ENCODE measurements at regions not wholly inside any gene's neighbourhood (a gene's known extent, or its start where the extent isn't known, plus 50 kb on each side); places are given as distances from the start of the nearest gene placed in this dataset.
A peak's percentile ranks its signal among the peaks of the same experiment; 100 is the strongest.

DNA sequence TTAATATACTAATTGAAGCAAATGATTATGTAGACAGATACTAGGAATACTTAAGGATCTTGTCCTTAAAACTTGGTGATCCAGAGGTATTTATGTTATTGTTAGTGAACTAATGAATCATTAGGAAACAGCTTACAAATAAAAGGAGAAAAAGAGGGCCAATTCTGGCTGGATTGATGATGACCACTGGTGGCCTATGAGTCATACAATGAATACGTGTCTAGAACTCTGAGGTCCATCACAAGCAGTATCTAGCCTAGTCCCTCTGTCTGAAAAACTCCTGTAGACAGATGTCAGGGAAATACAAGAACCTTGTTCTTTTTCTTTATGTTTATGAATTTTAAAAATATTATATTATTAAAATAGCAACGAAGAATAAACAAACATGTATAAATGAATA is 51.7 kb upstream of the RTL1 start:
- Histone ChIP-seq H3K79me2 (ENCODE audit: control insufficient read depth, insufficient read depth, low read length, unreplicated experiment) (no peaks in the 10 kb centered on the region), H3K4me3 (ENCODE audit: low read depth, low read length) (no peak overlapping the region), H3K27ac (ENCODE audit: low read depth, low read length) (no peak overlapping the region), H2AFZ (ENCODE audit: low read length, unreplicated experiment) (no peak overlapping the region), H3K4me1 (ENCODE audit: control insufficient read depth, insufficient read depth, low read length, unreplicated experiment) (no peaks in the 10 kb centered on the region), H3K36me3 (ENCODE audit: insufficient read depth, low read length) (peaks cover 17% of the 10 kb centered on the region; the same call in 1 of the 2 replicates), H3K27me3 (ENCODE audit: insufficient read depth, low read length) (no peaks in the 10 kb centered on the region)

DNA sequence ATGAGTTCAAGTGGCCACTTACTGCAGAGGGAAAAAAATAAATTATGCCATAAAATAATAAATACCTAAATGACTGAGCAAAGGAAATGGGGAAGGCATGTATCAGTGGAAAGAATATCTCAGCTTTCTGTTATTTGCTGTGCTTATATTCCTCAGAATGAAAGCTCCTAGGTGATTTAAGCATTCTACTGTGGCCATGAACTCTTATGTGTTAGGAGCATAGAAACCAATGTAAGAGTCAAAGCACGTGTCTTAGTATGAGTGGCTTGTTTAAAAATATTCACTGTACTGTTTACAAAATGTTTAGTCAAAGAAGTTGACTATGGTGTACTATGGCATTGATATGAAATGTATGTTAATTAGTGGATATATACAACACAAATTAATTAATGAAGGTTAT is 59.0 kb upstream of the RTL1 start:
- H3K36me3 ChIP-seq (ENCODE audit: insufficient read depth, low read length), result peaks cover 17% of the 10 kb centered on the region; the same call in 1 of the 2 replicates
- no peaks in the 10 kb centered on the region for H3K79me2 ChIP-seq (ENCODE audit: control insufficient read depth, insufficient read depth, low read length, unreplicated experiment)
- H3K4me3 ChIP-seq (ENCODE audit: low read depth, low read length), result no peak overlapping the region

DNA sequence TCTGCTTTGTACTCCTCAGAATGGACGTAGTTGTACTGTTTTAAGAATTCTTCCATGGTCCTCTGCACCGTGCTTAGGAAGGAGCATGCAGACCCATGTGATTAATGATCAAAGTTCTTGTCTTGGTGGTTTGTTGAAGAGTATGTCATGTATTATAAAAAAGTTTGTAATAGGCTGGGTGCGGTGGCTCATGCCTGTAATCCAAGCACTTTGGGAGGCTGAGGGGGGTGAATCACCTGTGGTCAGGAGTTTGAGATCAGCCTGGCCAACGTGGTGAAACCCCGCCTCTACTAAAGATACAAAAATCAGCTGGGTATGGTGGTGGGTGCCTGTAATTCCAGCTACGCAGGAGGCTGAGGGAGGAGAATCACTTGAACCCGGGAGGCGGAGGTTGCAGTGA is 61.8 kb upstream of the RTL1 start:
- Histone ChIP-seq H3K27ac (ENCODE audit: low read depth, low read length) (no peak overlapping the region), H3K4me1 (ENCODE audit: control insufficient read depth, insufficient read depth, low read length, unreplicated experiment) (no peaks in the 10 kb centered on the region), H3K79me2 (ENCODE audit: control insufficient read depth, insufficient read depth, low read length, unreplicated experiment) (no peaks in the 10 kb centered on the region), H3K36me3 (ENCODE audit: insufficient read depth, low read length) (peaks cover 24% of the 10 kb centered on the region; the same call in 1 of the 2 replicates), H3K4me3 (ENCODE audit: low read depth, low read length) (no peak overlapping the region), H3K27me3 (ENCODE audit: insufficient read depth, low read length) (no peaks in the 10 kb centered on the region), H2AFZ (ENCODE audit: low read length, unreplicated experiment) (no peak overlapping the region)

More for the DNA sequence above, 59.0 kb upstream of the RTL1 start:
- H3K27ac ChIP-seq (ENCODE audit: low read depth, low read length), result no peak overlapping the region
- H2AFZ ChIP-seq (ENCODE audit: low read length, unreplicated experiment), result no peak overlapping the region
- no peaks in the 10 kb centered on the region for H3K4me1 ChIP-seq (ENCODE audit: control insufficient read depth, insufficient read depth, low read length, unreplicated experiment)
- no peaks in the 10 kb centered on the region for H3K27me3 ChIP-seq (ENCODE audit: insufficient read depth, low read length)

DNA sequence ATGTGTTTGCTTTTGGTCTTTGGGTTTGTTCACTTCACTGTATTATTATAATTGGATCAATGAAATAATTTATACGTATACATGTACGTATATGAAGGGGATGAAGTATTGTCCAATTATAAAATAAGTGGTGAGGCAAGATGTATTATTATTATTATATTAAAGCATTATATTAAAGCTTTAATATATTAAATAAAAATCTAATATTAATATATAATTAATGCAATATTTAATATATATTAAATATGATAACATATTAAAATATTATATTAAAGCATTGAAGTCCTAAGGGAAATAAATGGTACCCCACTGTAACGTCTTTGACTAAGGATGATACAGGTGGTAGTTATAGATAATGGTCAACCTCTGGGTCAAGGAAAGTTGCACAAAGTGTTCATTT is 63.7 kb upstream of the RTL1 start:
- Histone ChIP-seq H3K4me3 (ENCODE audit: low read depth, low read length) (no peak overlapping the region), H3K27me3 (ENCODE audit: insufficient read depth, low read length) (no peaks in the 10 kb centered on the region), H3K36me3 (ENCODE audit: insufficient read depth, low read length) (peaks cover 27% of the 10 kb centered on the region; the same call in 1 of the 2 replicates), H3K27ac (ENCODE audit: low read depth, low read length) (no peak overlapping the region), H3K4me1 (ENCODE audit: control insufficient read depth, insufficient read depth, low read length, unreplicated experiment) (peaks cover 3% of the 10 kb centered on the region), H3K79me2 (ENCODE audit: control insufficient read depth, insufficient read depth, low read length, unreplicated experiment) (no peaks in the 10 kb centered on the region), H2AFZ (ENCODE audit: low read length, unreplicated experiment) (no peak overlapping the region)

DNA sequence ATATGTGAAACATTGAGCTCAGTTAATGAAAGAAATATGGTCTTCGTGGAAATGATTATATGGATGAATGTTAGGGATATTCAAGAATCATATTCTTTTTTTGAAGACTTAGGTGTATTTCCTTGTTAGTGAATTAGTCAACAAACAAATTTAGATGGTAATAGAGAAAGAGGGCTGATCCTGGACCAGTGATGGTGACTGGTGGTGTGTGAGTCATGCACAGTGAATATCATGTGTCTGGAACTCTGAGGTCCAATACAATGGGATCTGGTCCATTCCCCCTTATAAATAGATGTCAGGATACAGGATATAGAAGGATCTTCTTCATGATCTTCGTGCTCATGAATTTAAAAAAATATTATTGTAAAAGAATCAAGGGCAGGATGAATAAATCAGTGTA is 64.4 kb upstream of the RTL1 start:
- Histone ChIP-seq H3K27me3 (ENCODE audit: insufficient read depth, low read length) (no peaks in the 10 kb centered on the region), H3K4me3 (ENCODE audit: low read depth, low read length) (no peak overlapping the region), H3K36me3 (ENCODE audit: insufficient read depth, low read length) (peaks cover 23% of the 10 kb centered on the region; the same call in 1 of the 2 replicates), H3K4me1 (ENCODE audit: control insufficient read depth, insufficient read depth, low read length, unreplicated experiment) (peaks cover 9% of the 10 kb centered on the region), H2AFZ (ENCODE audit: low read length, unreplicated experiment) (no peak overlapping the region), H3K27ac (ENCODE audit: low read depth, low read length) (no peak overlapping the region), H3K79me2 (ENCODE audit: control insufficient read depth, insufficient read depth, low read length, unreplicated experiment) (no peaks in the 10 kb centered on the region)

DNA sequence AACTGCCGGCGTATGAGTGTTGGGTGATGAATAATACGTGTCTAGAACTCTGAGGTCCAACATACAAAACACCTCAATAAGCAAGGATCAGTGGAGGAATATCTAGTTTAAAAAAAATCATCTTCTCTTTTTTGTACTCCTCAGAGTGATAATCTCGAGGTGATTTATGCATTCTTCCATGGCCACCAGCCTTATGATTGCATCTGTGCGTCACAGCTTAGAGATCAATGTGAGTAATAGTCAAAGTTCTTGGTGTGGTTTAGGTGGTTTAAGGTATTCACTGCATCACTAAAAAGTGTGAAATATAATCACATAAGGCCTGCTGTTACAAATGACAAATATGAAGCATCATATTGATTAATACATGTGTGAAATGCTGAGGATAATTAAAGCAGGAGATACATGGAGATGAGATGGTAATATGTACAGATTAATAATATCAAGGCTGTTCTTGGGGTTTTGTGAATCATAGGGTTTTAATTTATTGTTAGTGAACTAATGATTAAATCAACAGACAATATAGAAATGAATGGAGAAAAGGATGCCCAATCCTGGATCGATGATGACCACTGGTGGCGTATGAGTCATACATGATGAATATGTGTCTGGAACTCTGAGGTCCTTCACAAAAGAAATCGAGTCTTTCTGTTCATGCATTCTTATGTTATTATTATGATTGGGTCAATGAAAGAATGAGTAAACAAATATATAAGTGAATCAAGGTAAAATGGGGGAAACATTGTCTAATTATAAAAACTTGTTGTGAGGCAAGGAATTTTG is 68.8 kb upstream of the RTL1 start:
- Histone ChIP-seq H3K79me2 (ENCODE audit: control insufficient read depth, insufficient read depth, low read length, unreplicated experiment) (no peaks in the 10 kb centered on the region), H3K36me3 (ENCODE audit: insufficient read depth, low read length) (peaks cover 23% of the 10 kb centered on the region), H3K27ac (ENCODE audit: low read depth, low read length) (peak overlapping the region; percentile 48), H3K27me3 (ENCODE audit: insufficient read depth, low read length) (no peaks in the 10 kb centered on the region), H3K4me3 (ENCODE audit: low read depth, low read length) (no peak overlapping the region), H2AFZ (ENCODE audit: low read length, unreplicated experiment) (no peak overlapping the region), H3K4me1 (ENCODE audit: control insufficient read depth, insufficient read depth, low read length, unreplicated experiment) (peaks cover 10% of the 10 kb centered on the region)

DNA sequence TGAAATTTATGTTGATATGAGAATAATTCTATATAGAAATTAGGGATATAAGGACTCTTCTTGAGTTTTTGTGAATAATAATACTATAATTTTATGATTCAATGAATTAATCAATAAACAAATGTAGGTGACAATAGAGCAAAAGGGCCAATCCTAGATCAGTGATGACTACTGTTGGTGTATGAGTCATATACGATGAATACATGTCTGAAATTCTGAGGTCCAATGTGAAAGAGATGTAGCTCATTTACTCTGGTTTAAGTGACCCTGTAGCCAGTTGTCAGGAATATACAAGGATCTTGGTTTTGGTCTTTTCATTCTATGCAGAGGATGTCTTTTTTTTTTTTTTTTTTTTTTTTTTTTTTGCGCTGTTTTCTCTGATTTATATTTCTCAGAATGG is 72.1 kb upstream of the RTL1 start:
- H3K36me3 ChIP-seq (ENCODE audit: insufficient read depth, low read length), result peaks cover 18% of the 10 kb centered on the region

DNA sequence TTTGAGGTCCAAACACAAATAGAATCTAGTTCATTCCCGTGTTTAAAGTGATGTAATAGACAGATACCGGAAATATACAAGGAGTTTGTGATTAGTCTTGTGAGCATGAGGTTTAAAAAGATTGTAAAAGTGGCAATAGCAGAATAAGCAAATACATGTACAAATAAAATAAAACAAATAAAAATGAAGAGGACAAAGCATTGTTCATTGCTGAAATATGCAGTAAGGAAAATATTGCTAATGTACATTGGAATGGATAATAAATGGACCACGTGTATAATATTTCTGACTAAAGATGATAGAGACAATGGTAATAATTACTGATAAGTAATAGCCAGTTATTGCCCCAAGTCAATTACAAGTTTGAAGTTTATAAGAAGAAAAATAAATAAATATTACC is 75.6 kb upstream of the RTL1 start:
- no peak overlapping the region for H2AFZ ChIP-seq (ENCODE audit: low read length, unreplicated experiment)
- no peaks in the 10 kb centered on the region for H3K79me2 ChIP-seq (ENCODE audit: control insufficient read depth, insufficient read depth, low read length, unreplicated experiment)
- peak overlapping the region; percentile 64 for H3K27ac ChIP-seq (ENCODE audit: low read depth, low read length)
- H3K4me1 ChIP-seq (ENCODE audit: control insufficient read depth, insufficient read depth, low read length, unreplicated experiment), result peaks cover 42% of the 10 kb centered on the region
- H3K4me3 ChIP-seq (ENCODE audit: low read depth, low read length), result no peak overlapping the region
- H3K27me3 ChIP-seq (ENCODE audit: insufficient read depth, low read length), result no peaks in the 10 kb centered on the region
- H3K36me3 ChIP-seq (ENCODE audit: insufficient read depth, low read length), result peaks cover 17% of the 10 kb centered on the region

More for the DNA sequence above, 72.1 kb upstream of the RTL1 start:
- Histone ChIP-seq H3K4me3 (ENCODE audit: low read depth, low read length) (no peak overlapping the region), H2AFZ (ENCODE audit: low read length, unreplicated experiment) (no peak overlapping the region), H3K27me3 (ENCODE audit: insufficient read depth, low read length) (no peaks in the 10 kb centered on the region), H3K4me1 (ENCODE audit: control insufficient read depth, insufficient read depth, low read length, unreplicated experiment) (peaks cover 29% of the 10 kb centered on the region), H3K79me2 (ENCODE audit: control insufficient read depth, insufficient read depth, low read length, unreplicated experiment) (no peaks in the 10 kb centered on the region), H3K27ac (ENCODE audit: low read depth, low read length) (no peak overlapping the region)

DNA sequence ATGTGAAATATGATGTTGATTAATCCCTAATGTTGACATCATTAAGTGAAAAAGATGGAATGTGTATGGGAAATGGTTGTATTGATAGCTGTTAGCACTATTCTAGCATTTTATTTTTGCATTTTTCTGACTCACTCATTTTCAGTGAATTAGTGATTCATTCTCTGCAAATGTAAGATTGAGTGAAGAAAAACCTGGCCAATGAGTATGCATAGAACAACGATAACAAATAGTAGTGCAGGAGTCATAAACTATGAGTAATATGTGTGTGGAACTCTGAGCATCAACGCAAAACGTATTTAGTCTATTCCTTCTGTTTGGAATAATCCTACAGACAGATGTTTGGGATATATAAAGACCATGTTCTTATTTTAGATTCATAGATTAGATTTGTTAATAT is 76.3 kb upstream of the RTL1 start:
- H3K4me1 ChIP-seq (ENCODE audit: control insufficient read depth, insufficient read depth, low read length, unreplicated experiment), result peaks cover 42% of the 10 kb centered on the region

DNA sequence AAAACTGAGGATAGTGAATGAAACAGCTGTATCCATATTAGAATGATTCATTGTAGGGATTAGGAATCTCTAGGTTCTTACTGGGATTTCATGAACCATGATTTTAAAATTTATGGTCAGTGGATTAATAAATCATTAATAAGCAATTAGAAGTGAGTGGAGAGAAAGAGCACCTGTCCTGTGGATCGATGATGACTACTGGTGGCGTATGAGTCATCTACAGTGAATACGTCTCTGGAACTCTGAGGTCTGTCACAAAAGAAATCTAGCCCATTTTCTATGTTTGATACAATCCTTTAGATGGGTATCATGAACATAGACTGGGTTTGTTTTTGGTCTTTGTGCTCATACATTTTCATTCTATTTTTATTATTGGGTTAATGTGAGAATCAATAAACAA is 77.3 kb upstream of the RTL1 start:
- no peak overlapping the region for H2AFZ ChIP-seq (ENCODE audit: low read length, unreplicated experiment)

More for the DNA sequence above, 76.3 kb upstream of the RTL1 start:
- Histone ChIP-seq H3K4me3 (ENCODE audit: low read depth, low read length) (no peak overlapping the region), H3K27ac (ENCODE audit: low read depth, low read length) (peak overlapping the region; percentile 64), H3K27me3 (ENCODE audit: insufficient read depth, low read length) (no peaks in the 10 kb centered on the region), H3K36me3 (ENCODE audit: insufficient read depth, low read length) (peaks cover 11% of the 10 kb centered on the region), H3K79me2 (ENCODE audit: control insufficient read depth, insufficient read depth, low read length, unreplicated experiment) (no peaks in the 10 kb centered on the region), H2AFZ (ENCODE audit: low read length, unreplicated experiment) (no peak overlapping the region)

DNA sequence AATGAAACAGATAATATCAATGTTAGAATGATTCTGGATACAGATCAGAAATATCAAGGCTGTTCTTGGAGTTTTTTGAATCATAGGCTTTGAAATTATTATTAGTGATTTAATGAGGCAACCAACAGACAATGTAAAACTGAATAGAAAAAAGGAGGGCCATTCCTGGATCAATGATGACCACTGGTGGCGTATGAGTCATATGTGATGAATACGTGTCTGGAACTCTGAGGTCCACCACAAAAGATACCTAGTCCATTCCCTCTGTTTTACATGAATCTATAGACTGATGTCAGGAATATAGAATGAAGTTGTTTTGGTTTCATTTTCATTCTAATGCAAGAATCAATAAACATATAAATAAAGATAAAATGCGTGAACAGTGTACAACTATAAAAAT is 78.3 kb upstream of the RTL1 start:
- Histone ChIP-seq H3K4me3 (ENCODE audit: low read depth, low read length) (no peak overlapping the region), H2AFZ (ENCODE audit: low read length, unreplicated experiment) (no peak overlapping the region), H3K4me1 (ENCODE audit: control insufficient read depth, insufficient read depth, low read length, unreplicated experiment) (peaks cover 46% of the 10 kb centered on the region), H3K27me3 (ENCODE audit: insufficient read depth, low read length) (no peaks in the 10 kb centered on the region), H3K27ac (ENCODE audit: low read depth, low read length) (peak overlapping the region; percentile 35), H3K79me2 (ENCODE audit: control insufficient read depth, insufficient read depth, low read length, unreplicated experiment) (no peaks in the 10 kb centered on the region), H3K36me3 (ENCODE audit: insufficient read depth, low read length) (peaks cover 17% of the 10 kb centered on the region)

More for the DNA sequence above, 77.3 kb upstream of the RTL1 start:
- Histone ChIP-seq H3K36me3 (ENCODE audit: insufficient read depth, low read length) (peaks cover 11% of the 10 kb centered on the region), H3K79me2 (ENCODE audit: control insufficient read depth, insufficient read depth, low read length, unreplicated experiment) (no peaks in the 10 kb centered on the region), H3K27ac (ENCODE audit: low read depth, low read length) (no peak overlapping the region), H3K4me1 (ENCODE audit: control insufficient read depth, insufficient read depth, low read length, unreplicated experiment) (peaks cover 42% of the 10 kb centered on the region), H3K4me3 (ENCODE audit: low read depth, low read length) (no peak overlapping the region), H3K27me3 (ENCODE audit: insufficient read depth, low read length) (no peaks in the 10 kb centered on the region)
